ENCODE measurements at regions not wholly inside any gene's neighbourhood (a gene's known extent, or its start where the extent isn't known, plus 50 kb on each side); places are given as distances from the start of the nearest gene placed in this dataset.
A peak's percentile ranks its signal among the peaks of the same experiment; 100 is the strongest.

DNA sequence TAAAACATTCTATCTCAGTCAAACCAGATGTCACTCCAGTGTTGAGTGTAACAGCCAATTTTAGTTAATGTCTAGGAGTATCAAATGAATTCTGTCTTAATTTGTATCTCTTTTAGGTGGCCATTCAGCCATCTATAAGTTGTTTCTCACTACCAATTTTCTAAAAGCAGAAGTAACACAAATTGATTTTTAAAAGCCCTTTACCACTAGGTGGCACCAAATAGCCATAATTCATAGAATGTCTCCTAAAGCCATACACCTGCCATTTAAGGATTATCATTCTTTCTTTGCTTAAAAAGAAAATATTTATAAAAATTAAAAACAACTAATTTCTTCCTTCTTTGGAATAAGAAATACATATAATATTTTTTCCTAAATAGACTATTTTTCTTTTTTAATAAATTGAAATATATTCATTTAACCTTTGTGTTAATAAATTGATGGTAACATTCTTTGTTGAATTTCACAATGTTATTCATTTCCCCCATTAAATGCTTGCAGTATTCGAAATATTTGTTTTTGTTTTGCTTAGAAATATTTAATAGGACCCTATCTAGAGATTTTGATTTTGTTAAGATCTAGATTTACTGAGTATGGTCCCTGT is 107.8 kb upstream of the PPP1R3A start:
- TF ChIP-seq CTCF (IDR thresholded peaks at IDR 0.05), result peak in 4 of 5 experiments; percentile 47 to 65 (median 54)
- TF ChIP-seq POLR2A (IDR thresholded peaks at IDR 0.05), result no peak
